ENCODE measurements at regions not wholly inside any gene's neighbourhood (a gene's known extent, or its start where the extent isn't known, plus 50 kb on each side); places are given as distances from the start of the nearest gene placed in this dataset.

DNA sequence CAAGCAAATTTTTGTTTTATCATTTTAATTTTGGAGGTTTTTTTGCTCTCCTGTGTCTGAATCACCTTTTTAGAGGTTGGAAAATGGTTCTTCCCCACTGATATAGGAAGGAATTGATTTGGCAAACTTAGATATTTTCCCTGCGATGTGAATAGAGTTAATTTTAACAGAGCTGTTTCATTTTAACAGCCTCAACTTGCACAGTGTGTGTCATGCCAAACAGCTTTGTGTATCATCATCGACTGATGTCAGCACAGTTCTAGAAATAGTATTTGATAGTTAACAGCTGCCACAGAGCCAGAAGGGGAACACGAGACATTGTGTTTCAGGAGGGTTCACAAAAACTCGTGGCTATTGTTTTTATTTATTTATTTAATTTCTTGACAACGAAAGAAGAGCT lies 243.1 kb upstream of the FOXN3 start:
- peak; percentile 45 for DNase-seq (ENCODE audit: low spot score)

DNA sequence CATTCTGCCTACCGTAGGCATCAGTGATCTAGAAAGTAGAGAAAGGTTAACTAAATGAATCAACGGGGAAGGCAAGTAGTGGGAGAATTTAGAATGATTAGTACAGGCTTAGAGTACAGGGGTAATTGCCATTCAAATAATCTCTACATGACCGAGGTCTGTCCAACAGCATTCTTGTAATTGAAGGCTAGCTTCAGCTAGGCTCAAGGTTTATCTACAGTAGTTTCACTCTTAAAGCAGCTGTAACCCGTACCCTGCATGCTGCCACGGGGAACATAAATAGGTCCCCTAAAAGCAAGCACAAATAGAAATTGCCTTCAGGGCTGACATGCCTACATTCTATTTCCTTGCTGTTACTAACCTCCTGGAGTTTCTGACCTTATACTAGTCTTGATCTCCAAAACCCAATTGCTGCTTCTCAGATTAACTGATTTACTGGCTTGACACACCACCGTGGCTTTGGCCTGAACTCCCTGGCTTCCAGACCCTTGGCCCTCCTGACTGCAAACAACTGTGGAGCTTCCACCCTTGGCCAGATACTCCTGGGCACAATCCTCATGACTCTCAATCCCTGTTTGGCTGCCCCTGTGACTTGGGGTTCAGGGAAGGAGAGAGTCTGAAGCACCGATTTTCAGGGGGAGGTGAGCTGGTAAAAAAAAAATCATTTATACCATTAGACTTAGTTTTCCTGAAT lies 242.1 kb upstream of the FOXN3 start:
- DNase-seq (ENCODE audit: low spot score), result no peak

DNA sequence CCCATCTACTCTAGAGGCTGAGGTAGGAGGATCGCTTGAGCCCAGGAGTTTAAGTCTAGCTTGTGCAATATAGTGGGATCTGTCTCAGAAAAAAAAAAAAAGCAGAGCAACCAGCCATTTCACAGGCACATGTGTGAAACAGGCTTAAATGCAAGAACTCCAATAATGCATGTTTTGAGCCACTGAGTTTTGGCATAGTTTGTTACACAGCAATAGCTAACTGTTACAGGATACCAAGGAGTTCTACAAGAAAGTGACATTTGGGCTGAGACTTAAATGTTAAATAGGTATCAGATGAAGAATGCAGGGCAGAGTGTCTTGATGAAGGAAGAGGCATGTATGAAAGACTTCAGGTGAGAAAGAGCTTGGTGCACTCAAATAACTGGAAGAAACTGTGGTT lies 240.0 kb upstream of the FOXN3 start:
- no peak for DNase-seq (ENCODE audit: low spot score)

DNA sequence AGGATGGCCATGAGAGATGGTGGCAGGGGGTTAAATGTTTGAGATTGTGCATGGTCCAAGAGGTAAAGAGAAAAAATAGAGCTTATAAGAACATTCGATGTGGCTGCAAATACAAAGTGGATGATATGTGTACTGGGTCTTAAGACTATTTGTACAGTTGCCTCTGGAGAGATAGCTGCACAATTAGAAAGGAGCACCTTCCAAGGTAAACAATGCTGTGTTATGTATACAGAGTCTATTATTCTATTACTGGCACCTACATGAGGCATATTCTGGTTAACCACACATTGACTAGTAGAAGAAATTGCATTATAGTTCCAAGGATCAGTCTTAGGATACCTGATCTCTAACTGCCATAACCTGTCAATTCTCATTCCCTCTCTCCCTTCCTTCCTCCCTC lies 238.0 kb upstream of the FOXN3 start:
- DNase-seq (ENCODE audit: low spot score), result no peak

DNA sequence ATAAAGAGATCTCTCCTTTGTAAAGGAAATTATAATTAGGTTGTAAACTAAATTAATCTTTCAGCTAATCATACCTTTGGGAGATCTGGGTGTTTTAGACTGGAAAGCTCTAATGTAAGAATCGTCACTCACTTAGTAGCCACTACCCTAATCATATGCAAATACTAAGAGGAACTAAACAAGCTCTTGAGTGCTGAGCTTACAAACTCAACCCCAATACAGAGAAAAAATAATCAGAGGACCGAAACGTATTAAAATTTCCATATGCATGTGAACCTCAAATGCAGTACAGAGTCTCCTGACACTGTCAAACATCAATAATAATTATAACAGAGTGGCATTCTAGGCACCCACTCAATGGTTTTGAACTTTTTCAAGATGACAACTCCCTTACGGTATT lies 235.3 kb upstream of the FOXN3 start:
- no peak for DNase-seq (ENCODE audit: low spot score)

DNA sequence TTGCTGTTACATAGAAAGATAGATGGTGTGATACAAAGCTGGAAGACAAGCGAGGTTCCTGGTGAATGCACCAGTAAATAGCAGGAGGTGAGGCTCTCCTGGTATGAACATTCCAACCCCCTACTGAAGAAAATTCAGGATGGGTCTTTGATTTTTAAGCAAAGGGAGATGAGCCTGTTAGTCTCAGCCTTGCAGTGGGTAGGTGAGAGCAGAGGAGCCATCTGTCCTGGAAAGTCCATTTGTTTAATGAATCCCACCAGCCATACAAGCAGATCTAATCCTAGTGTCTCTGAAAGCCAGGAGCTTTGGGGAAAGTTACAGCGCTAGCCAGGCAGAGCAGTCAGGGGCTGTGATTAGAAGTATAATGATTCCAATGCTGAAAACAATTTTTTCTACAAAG lies 234.8 kb upstream of the FOXN3 start:
- no peak for DNase-seq (ENCODE audit: low spot score)

DNA sequence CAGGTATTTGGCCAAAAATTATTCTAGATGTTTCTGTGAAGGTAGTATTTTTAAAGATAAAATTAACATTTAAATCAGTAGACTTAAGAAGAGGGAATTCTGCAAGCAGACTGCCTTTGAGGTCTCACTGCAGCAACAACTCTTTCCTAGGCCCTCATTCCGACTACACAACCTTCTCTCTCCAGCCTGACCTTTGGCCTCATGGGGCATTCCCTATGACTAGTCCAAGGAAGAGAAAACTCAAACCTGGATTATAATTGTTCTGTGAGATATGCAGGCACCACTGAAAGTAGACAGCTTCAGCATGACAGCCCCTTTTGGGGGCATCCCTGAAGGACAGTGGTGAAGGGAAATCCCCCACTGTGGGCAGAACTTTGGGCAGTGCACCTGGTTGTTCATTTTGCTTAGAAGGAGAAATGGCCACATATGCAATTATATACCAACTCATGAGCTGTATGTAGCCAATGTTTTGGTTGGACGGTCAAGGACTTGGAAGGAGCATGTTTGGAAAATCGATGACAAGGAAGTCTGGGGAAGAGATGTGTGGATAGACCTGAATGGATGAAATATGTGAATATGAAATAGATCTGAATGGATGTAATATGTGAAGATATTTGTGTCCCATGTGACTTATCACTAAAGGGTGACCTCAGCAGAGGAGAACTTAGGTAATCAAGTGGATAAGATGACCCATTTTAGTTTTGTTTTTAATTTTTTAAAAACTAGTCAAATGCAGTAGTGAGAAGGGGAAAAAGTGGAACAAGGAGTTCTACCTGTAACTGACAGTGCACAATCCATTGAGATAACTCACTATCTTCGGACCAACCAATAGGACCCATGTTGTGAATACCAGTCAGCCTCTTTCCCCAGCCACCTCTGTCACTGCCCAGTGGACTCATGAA lies 233.3 kb upstream of the FOXN3 start:
- no peak for DNase-seq (ENCODE audit: low spot score)

DNA sequence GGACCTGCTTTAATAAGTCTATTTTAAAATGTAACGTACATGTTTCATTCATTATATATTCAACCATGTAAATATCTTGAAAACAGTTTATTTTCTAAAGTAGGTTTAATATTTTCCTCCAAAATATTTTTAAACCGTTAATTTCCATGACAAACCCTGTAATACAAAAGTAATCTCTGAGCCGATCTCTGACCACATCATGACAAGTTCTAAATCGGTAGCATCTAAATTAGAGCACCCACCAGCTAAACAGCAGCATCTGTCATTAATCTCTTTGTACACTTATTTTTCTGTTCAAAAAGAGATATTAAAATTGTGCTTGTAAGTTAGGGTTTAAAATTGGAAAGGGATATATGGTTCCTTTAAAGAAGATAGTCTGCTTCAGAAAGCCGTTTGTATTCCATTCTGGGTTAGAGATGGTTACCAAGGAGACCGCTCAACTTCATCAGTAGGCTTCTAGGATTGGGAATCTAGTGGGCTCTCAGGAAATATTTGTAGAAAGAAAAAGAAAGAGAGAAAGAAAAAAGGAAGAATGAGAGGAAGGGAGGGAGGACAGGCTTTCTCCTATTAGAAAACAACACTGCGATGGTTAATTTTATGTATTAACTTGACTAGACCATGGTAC lies 232.5 kb upstream of the FOXN3 start:
- no peak for DNase-seq (ENCODE audit: low spot score)

DNA sequence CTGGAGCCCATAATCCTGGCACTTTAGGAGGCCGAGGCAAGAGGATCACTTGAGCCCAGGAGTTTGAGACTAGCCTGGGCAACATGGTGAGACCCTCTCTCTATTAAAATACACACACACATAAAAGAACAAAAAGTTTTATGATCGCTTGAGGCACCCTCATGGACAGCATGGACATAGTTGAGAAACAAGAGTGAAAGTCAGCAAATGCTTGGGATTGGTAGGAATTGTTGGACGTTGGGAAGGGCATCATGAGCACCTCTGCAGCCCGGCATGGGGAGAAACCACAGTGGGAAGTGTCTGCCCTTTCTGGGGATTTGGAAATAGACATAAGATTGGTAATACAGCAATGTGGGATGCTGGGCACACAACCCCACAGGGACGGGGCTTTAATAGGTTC lies 231.9 kb upstream of the FOXN3 start:
- DNase-seq (ENCODE audit: low spot score), result no peak

DNA sequence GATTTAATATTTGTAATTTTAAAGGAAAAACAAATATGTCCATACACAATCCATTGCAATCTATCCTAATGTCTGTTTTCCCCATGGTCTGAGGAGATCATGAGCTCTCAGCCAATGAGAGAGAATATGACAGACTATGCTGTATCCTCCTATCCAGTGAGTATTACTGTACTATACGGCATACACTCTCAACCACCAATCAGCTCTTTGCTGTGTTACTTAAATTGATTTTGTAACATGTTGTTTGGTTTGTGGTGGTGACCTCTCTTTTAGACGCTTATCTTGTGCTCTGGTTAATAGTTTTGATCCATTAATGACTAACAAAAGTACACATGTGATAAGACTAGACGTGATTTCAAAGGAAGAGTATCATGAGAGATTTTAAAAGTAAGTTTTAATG lies 231.5 kb upstream of the FOXN3 start:
- no peak for DNase-seq (ENCODE audit: low spot score)

DNA sequence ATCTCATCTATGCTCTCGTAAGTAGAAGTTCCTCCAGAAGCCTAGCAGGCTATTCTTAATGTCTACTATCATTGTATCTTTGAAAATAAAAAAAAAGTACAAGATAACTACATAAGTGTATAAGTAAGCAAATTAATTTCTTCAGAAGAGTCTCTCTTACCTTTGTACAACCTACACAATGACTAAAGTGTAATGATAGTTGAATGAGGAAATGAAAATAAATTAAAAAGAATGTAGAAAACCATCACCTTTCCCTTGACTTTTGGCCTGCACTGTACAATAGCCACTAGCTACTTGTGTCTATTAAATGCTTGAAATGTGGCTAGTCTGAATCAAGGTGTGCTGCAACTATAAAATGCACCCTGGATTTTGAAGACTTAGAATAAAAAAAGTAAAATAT lies 229.9 kb upstream of the FOXN3 start:
- DNase-seq (ENCODE audit: low spot score), result no peak

DNA sequence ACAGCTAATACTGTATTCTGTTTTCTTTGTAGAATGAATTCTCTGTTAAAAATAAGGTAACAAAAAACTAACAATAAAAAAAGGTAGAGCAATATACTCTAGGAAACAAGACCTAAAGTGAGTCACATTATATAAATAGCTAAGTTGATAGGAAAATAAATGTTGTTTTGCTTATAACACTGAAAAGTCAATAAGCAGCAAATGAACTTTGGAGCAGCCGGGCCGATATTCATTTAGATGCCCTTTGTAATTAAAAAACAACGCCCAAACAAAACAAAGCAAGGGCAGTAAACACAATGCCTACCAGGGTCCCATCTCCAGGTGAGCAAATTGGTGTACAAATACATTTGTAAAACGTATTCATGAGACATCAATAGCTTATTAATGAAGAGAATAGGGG lies 227.6 kb upstream of the FOXN3 start:
- DNase-seq (ENCODE audit: low spot score), result no peak

DNA sequence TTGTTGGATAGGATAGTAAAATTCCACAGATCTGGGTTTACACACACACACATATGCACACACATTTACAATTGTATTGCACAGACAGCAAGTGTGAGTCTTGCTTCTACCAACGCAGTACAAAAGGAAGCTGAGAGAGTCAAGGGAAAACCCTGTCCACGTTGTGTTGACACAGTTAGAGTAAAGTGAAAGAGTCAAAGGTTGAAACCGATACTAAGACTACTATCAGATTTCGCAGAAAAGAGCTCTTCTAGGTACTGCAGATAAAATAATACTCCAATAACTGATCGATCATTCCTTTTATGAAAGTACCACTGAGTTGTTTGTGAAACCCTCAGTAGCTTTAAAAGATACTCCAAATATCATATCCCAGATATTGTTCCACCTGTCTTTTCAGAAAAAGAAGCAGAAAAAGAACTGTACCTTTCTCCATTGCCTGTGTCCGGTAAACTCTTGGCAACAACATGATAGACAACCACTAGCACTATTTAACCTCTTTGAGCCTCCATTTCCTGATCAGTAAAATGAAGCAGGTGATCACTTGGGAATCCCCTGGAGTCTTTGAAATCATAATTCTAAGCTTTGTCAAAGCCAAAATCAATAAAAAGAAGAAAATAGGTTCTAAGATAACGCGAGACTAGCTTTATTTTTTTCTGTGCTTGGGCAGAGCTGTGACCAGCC lies 224.6 kb upstream of the FOXN3 start:
- DNase-seq (ENCODE audit: low spot score), result no peak

DNA sequence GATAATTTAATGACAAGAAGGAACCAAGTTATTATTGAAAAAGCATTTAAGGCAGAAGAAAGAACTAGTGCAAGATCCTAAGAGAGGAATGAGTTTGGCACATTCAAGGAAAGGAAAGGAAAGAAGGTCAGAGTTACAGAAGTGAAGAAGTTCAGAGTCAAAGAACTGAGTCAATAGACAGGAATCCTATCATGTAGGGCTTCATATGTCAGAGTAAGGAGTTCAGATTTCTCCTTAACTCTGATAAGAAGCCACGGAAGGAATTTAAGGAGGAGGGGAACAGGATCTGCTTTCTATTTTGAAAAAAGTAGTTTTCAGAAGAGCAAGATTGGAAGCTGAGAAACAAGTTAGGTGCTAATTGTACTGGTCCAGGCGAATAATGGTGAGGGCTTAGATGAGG lies 223.1 kb upstream of the FOXN3 start:
- no peak for DNase-seq (ENCODE audit: low spot score)

DNA sequence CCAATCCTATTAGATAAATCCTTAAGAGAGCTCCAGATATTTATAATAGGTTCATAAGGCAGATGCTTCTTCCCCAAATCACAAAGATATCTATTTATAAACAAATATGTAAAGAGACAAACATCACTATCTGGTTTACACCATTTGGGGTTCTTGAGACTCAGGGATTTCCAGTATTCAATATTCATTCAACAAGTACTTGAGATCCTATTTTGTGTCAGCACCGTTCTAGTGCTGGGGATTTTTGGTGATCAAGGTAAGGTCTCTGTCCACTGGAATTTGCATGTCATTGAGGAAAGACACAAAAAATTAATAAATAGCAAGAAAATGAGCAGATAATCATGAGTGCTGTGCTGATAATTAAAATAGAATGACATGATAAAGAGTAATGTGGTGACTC lies 222.7 kb upstream of the FOXN3 start:
- DNase-seq (ENCODE audit: low spot score), result no peak

DNA sequence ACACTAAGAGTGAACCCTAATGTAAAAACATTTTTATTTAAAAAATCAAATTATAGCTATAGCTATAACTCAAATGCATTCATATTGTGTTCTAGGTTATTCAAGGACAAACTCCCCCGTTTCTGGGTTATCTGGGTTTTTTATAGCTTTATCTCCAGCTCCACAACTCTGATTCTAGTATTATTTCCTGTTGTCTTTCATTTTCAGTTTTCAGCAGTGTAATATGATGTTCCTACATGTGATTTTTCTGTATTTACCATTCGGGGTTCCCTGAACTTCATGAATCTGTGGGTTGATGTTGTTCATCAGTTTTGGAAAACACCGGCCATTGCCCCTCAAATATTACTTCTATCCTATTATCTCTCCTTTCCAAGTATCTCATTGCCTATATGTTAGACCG lies 221.9 kb upstream of the FOXN3 start:
- DNase-seq (ENCODE audit: low spot score), result no peak

DNA sequence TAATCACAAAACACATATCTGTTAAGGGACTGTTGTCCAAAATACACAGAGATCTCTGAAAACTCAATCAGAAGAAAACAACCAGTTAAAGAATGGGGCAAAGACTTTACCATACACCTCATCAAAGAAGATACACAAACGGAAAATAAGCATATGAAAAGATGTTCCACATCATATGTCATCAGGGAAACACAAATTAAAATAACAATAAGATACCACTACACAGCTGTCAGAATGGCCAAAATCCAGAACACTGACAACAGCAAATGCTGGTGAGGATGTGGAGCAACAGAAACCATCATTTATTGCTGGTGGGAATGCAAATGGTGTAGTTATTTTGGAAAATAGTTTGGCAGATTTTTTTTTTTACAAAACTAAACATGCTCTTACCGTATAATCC lies 220.5 kb upstream of the FOXN3 start:
- DNase-seq (ENCODE audit: low spot score), result no peak

DNA sequence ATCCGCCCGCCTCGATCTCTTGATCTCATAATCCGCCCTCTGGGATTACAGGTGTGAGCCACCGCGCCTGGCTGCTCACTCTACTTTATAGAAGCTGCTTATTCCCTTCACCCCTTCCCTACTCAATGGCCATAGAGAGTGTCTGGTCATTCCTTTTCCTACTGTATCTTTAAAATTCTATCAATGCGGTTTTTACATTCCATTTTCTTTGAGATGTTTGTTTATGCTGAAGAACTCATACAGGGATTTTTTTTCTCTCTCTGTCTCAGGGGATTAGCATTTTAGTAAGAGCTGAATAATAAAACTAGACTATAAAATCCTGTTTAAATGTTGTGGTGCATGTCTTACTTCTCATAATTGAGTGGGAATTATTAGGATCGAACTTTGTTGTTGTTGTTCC lies 218.6 kb upstream of the FOXN3 start:
- DNase-seq (ENCODE audit: low spot score), result no peak

DNA sequence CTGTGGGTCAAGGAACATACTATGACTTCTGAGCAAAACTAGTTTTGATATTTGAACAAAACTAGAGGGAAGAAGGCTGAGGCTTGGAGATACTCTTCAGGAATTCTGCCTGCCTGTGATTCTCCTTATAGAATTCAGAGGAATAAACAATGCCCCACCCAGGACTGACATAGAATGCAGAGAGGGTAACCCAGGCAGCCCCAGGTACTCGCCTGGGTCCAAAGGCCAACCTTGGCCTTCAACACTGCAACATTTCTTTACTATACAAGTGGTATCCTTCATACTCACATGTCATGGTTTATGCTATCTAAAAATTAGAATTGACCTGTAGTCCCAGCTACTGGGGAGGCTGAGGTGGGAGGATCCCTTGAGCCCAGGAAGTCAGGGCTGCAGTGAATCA lies 217.0 kb upstream of the FOXN3 start:
- DNase-seq (ENCODE audit: low spot score), result no peak

DNA sequence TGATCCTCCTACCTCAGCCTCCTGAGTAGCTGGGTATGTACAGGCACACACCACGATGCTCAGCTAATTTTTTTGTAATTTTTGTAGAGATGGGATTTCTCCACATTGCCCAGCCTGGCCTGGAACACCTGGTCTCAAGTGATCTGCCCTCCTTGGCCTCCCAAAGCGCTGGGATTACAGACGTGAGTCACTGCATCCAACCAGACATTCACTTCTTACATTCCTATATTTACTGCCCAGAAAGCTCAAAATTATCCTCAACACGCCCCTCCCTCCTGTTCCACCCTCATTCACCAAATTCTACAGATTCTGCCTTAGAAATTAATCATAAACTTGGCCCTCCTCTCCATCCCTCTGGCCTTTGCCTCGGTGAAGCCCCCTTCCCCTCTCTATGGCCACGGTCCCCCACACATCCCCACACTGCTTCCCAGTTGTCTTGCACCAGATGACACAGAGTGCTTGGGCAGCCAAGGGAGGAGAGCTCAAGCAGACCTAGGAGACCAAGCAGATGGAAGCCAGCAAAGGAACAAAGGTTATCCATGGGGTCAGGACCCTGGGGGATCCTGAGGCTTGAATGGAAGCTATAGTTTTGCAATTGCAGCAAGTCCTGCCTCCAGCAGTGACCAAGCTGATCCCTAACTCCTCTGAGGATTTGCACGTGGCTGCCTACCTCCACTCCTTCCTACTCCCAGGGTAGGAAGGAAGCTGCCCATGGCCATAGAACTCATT lies 213.2 kb upstream of the FOXN3 start:
- DNase-seq (ENCODE audit: low spot score), result no peak

DNA sequence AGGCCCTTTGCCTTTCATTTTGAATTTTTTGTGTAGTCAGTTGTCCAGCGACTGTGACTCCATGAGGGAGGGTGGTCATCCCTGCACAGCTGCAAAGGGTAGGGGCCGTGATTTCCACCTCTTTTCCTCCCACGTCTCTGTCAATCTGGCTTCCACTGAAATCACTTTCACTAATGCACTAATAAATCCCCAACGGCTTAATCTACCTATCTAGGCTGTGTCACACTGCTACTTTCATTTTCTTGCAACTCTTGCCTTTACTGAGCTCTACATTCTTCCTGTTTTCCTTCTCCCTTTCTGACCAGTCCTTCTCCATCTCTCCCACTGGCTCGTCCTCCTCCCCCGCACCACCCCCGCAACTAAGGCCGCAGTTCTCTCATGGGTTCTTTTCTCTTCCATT lies 212.3 kb upstream of the FOXN3 start:
- DNase-seq (ENCODE audit: low spot score), result no peak

DNA sequence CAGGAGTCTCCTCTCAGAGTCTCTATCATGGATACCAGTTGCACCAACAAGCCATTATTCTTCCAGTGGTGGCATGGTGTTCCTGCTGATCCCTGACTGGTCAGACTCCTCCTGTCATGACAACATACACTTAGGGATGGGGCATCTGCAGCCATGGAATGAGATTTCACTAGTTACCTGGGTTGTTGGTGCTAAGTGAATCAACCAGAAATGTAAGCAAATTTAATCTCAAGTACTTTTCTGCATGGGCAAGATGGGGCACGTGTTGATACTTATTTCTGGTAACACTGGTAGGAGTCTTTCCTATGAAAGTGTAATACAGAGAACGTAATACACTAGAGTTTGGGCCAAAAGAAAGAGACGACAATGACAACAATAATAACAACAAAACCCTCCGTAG lies 211.5 kb upstream of the FOXN3 start:
- no peak for DNase-seq (ENCODE audit: low spot score)

Data from AG08396 (cell line).